ENCODE measurements at regions not wholly inside any gene's neighbourhood (a gene's known extent, or its start where the extent isn't known, plus 50 kb on each side); places are given as distances from the start of the nearest gene placed in this dataset.

DNA sequence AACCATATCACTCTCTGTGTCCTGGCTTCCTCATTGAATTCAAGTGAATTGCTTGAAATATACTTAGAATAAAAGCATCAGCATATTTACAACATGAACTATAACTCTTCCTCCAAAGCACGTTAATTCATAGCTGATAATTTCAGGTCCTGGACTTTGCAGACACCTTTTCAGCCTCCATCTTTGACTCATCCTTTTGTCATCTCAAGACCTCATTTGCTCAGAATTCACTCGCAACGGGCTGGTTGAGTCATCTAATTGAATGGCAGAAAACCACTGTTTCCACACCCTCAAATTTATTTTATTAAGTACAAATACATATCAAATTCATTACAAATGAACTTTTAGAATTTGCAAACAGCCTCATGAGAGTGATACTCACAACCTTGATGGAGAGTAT, 545.7 kb downstream of the GATA3 start:
- Histone ChIP-seq H3K9me2 (replicated peaks; ENCODE audit: insufficient read depth) (no peaks in the 10 kb centered on the region), H3K36me3 (replicated peaks; ENCODE audit: insufficient read depth, low read depth) (no peaks in the 10 kb centered on the region), H3K4me2 (no peak overlapping the region), H3K27ac (no peak overlapping the region), H2AFZ (no peak overlapping the region), H4K20me1 (ENCODE audit: insufficient read depth, poor library complexity, severe bottlenecking) (no peaks in the 10 kb centered on the region), H3K4me1 (ENCODE audit: insufficient read depth) (no peaks in the 10 kb centered on the region), H3K27me3 (no peaks in the 10 kb centered on the region), H3K4me3 (no peak overlapping the region), H3K9me3 (ENCODE audit: low read depth) (no peaks in the 10 kb centered on the region), H3K79me2 (no peaks in the 10 kb centered on the region)
- DNase-seq (ENCODE audit: low spot score): no peak
- no peak for TF ChIP-seq EZH2 (IDR thresholded peaks at IDR 0.05; ENCODE audit: borderline replicate concordance)
- TF ChIP-seq, protein P1, sequence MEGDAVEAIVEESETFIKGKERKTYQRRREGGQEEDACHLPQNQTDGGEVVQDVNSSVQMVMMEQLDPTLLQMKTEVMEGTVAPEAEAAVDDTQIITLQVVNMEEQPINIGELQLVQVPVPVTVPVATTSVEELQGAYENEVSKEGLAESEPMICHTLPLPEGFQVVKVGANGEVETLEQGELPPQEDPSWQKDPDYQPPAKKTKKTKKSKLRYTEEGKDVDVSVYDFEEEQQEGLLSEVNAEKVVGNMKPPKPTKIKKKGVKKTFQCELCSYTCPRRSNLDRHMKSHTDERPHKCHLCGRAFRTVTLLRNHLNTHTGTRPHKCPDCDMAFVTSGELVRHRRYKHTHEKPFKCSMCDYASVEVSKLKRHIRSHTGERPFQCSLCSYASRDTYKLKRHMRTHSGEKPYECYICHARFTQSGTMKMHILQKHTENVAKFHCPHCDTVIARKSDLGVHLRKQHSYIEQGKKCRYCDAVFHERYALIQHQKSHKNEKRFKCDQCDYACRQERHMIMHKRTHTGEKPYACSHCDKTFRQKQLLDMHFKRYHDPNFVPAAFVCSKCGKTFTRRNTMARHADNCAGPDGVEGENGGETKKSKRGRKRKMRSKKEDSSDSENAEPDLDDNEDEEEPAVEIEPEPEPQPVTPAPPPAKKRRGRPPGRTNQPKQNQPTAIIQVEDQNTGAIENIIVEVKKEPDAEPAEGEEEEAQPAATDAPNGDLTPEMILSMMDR (IDR thresholded peaks at IDR 0.05; ENCODE audit: poor library complexity): no peak
- no peak for TF ChIP-seq EZH2phosphoT487 (IDR thresholded peaks at IDR 0.05; ENCODE audit: low read depth, severe bottlenecking, unreplicated experiment)
- WGBS (ENCODE audit: low lambda C conversion rate, missing lambda C conversion rate): 92% methylated on average over 3 of the region's 3 CpGs

DNA sequence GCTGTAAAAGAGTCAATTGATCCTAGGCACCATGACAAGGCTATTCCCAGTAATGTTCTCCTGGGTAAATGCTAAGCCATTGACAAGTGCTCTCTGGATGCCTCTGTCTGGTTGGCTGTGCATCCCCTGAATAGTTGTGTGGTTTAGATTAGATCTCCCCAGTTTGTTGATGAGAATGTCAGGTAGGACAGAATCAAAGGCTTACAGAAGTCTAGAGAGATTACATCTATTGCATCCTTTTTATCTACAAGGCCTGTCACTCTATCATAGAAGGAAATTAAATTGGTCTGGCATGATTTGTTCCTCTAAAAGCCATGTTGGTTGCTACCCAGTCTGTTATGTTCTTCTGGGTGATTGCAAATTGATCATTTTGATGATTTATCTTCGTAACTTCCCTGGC, 548.3 kb downstream of the GATA3 start:
- no peaks in the 10 kb centered on the region for H3K4me1 ChIP-seq (ENCODE audit: insufficient read depth)
- WGBS (ENCODE audit: low lambda C conversion rate, missing lambda C conversion rate): 94% methylated on average over 1 of the region's 1 CpG

DNA sequence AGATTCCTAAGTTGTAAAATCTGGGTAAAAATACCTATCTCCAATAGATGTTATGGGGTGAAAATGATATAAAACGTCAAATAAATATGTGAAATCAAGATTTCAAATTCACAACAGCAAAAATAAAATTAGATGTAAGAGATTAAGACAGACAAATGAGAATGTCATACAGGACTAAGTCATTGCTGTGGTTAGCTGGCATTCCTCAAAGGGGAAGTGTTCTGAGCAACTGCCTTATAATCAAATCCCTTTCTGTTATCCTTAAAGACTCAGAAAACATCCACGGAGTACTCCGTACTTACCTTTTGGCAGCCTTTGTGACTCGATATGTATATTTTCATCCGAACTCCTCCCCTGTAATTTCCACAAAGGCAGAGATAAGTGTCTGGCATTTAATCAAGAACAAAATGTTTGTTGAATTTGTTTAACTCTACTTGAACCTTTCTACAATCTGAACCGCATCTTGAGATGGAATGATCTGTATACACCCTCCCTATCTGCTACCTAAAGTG, 559.6 kb downstream of the GATA3 start:
- TF ChIP-seq, protein P1 (IDR thresholded peaks at IDR 0.05; ENCODE audit: poor library complexity): no peak
- TF ChIP-seq EZH2phosphoT487 (IDR thresholded peaks at IDR 0.05; ENCODE audit: low read depth, severe bottlenecking, unreplicated experiment): no peak
- TF ChIP-seq EZH2 (IDR thresholded peaks at IDR 0.05; ENCODE audit: borderline replicate concordance): no peak
- H3K9me2 ChIP-seq (replicated peaks; ENCODE audit: insufficient read depth): no peaks in the 10 kb centered on the region
- H3K4me3 ChIP-seq: no peak overlapping the region
- H3K36me3 ChIP-seq (replicated peaks; ENCODE audit: insufficient read depth, low read depth): no peaks in the 10 kb centered on the region
- H3K4me1 ChIP-seq (ENCODE audit: insufficient read depth): peaks cover 4% of the 10 kb centered on the region
- H3K27ac ChIP-seq: no peak overlapping the region
- no peaks in the 10 kb centered on the region for H3K27me3 ChIP-seq
- no peaks in the 10 kb centered on the region for H4K20me1 ChIP-seq (ENCODE audit: insufficient read depth, poor library complexity, severe bottlenecking)
- WGBS (ENCODE audit: low lambda C conversion rate, missing lambda C conversion rate): 75% methylated on average over 6 of the region's 6 CpGs
- no peaks in the 10 kb centered on the region for H3K9me3 ChIP-seq (ENCODE audit: low read depth)
- H3K79me2 ChIP-seq: no peaks in the 10 kb centered on the region
- no peak overlapping the region for H2AFZ ChIP-seq
- no peak overlapping the region for H3K4me2 ChIP-seq
- DNase-seq (ENCODE audit: low spot score): no peak

More for the DNA sequence above, 548.3 kb downstream of the GATA3 start:
- H3K9me3 ChIP-seq (ENCODE audit: low read depth): no peaks in the 10 kb centered on the region
- no peak overlapping the region for H3K4me2 ChIP-seq
- TF ChIP-seq EZH2phosphoT487 (IDR thresholded peaks at IDR 0.05; ENCODE audit: low read depth, severe bottlenecking, unreplicated experiment) (no peak), EZH2 (IDR thresholded peaks at IDR 0.05; ENCODE audit: borderline replicate concordance) (no peak)
- TF ChIP-seq, protein P1 (IDR thresholded peaks at IDR 0.05; ENCODE audit: poor library complexity): no peak
- no peaks in the 10 kb centered on the region for H3K9me2 ChIP-seq (replicated peaks; ENCODE audit: insufficient read depth)
- no peaks in the 10 kb centered on the region for H3K27me3 ChIP-seq
- no peaks in the 10 kb centered on the region for H3K36me3 ChIP-seq (replicated peaks; ENCODE audit: insufficient read depth, low read depth)
- H2AFZ ChIP-seq: no peak overlapping the region
- H4K20me1 ChIP-seq (ENCODE audit: insufficient read depth, poor library complexity, severe bottlenecking): no peaks in the 10 kb centered on the region
- no peak overlapping the region for H3K4me3 ChIP-seq
- no peak overlapping the region for H3K27ac ChIP-seq
- no peak for DNase-seq (ENCODE audit: low spot score)
- H3K79me2 ChIP-seq: no peaks in the 10 kb centered on the region

DNA sequence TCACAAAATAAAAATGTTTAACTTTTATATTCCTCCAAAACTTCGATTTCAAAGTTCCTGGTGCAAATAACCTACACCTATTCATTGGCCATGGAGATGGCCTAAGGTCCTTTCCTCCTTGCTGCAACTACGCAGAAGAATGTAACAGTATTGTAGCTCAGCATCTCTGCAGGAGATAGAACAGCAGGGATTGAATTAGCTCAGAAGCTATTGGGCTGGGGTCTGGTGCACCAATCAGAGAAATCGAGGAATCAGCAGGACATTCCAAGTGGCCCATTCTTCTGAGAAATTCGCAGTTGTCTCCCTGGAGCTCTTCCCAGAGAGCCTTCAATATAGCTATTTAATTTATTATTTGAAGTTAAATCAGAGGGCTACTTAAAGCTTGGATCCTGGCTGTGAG, 560.6 kb downstream of the GATA3 start:
- TF ChIP-seq EZH2phosphoT487 (IDR thresholded peaks at IDR 0.05; ENCODE audit: low read depth, severe bottlenecking, unreplicated experiment): no peak
- TF ChIP-seq, protein P1 (IDR thresholded peaks at IDR 0.05; ENCODE audit: poor library complexity): no peak
- TF ChIP-seq EZH2 (IDR thresholded peaks at IDR 0.05; ENCODE audit: borderline replicate concordance): no peak
- Histone ChIP-seq H3K4me1 (ENCODE audit: insufficient read depth) (peaks cover 4% of the 10 kb centered on the region), H2AFZ (no peak overlapping the region), H3K4me3 (no peak overlapping the region), H3K9me2 (replicated peaks; ENCODE audit: insufficient read depth) (no peaks in the 10 kb centered on the region), H3K79me2 (no peaks in the 10 kb centered on the region), H3K27me3 (no peaks in the 10 kb centered on the region), H3K9me3 (ENCODE audit: low read depth) (no peaks in the 10 kb centered on the region), H3K36me3 (replicated peaks; ENCODE audit: insufficient read depth, low read depth) (no peaks in the 10 kb centered on the region), H3K27ac (no peak overlapping the region), H4K20me1 (ENCODE audit: insufficient read depth, poor library complexity, severe bottlenecking) (no peaks in the 10 kb centered on the region), H3K4me2 (no peak overlapping the region)
- 86% methylated on average over 4 of the region's 4 CpGs for WGBS (ENCODE audit: low lambda C conversion rate, missing lambda C conversion rate)
- DNase-seq (ENCODE audit: low spot score): no peak
